Activated B cell treated with CpG ODN at 0.5 μM for 24 hours (primary cell): ENCODE measurements at regions not wholly inside any gene's neighbourhood (a gene's known extent, or its start where the extent isn't known, plus 50 kb on each side); places are given as distances from the start of the nearest gene placed in this dataset.

Experiments used
- ATAC-seq: fragments of 200-7000 bp; cut with Tn5 transposase; one replicate; pipeline ENCODE4 v1.10.0; 2021; ENCODE audit warnings: low read depth, mild to moderate bottlenecking, moderate library complexity
- CTCF ChIA-PET: fragments of 350-600 bp; sonication (Branson Sonifier 250); formaldehyde crosslinking; loops from one replicate; lab custom pipeline; 2021; ENCODE audit warnings: antibody characterized with exemption; lab: Charles Lee
- POLR2A ChIA-PET: fragments of 350-600 bp; sonication (Branson Sonifier 250); formaldehyde crosslinking; loops from one replicate; lab custom pipeline; 2021; ENCODE audit warnings: antibody characterized with exemption; lab: Charles Lee
- DNase-seq: peaks from one replicate; pipeline ENCODE4 v3.0.0; 2022
- H3K27ac Mint-ChIP-seq: one replicate; pipeline ENCODE4 v1.8.0; 2020; ENCODE audit warnings: mixed read lengths
- H3K27me3 Mint-ChIP-seq: one replicate; pipeline ENCODE4 v1.8.0; 2021; ENCODE audit warnings: mixed read lengths
- H3K36me3 Mint-ChIP-seq: one replicate; pipeline ENCODE4 v1.8.0; 2021; ENCODE audit warnings: low read depth, mixed read lengths
- H3K4me1 Mint-ChIP-seq: one replicate; pipeline ENCODE4 v1.8.0; 2021; ENCODE audit warnings: mixed read lengths
- H3K4me3 Mint-ChIP-seq: one replicate; pipeline ENCODE4 v1.8.0; 2020; ENCODE audit warnings: mild to moderate bottlenecking, mixed read lengths
- H3K9me3 Mint-ChIP-seq: one replicate; pipeline ENCODE4 v1.8.0; 2020; ENCODE audit warnings: mixed read lengths
- intact Hi-C: fragments of 100-400 bp; cut with micrococcal nuclease; formaldehyde crosslinking; loops from one replicate; pipeline ENCODE4 v1.15.1; 2024
- TF ChIP-seq, protein P1 (sequence below): fragments of 200-600 bp; IDR thresholded peaks from one replicate; pipeline ENCODE4 v1.8.0; 2022; ENCODE audit warnings: antibody characterized with exemption, mild to moderate bottlenecking

DNA sequence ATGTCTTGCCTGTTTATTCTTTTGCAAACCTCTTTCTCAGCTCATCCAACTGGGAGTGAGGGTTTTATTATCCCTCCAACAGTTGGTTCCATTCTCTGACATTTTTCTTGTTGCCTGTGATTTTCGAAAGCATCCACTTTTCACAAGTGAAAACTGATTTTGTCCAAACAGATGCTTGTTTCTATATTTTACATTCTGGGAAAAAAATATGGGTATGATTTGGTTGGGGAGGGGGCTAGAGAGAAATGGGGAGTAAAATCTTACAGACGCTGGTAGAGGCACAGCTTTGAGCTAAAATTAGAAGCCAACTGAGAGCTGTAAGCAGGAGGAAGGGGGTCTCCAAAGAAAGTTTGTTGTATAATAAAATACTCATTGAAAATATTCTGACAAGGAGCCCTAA, 745.3 kb upstream of the CELF4 start:
- ATAC-seq: no peak
- POLR2A ChIA-PET: no interaction called here

DNA sequence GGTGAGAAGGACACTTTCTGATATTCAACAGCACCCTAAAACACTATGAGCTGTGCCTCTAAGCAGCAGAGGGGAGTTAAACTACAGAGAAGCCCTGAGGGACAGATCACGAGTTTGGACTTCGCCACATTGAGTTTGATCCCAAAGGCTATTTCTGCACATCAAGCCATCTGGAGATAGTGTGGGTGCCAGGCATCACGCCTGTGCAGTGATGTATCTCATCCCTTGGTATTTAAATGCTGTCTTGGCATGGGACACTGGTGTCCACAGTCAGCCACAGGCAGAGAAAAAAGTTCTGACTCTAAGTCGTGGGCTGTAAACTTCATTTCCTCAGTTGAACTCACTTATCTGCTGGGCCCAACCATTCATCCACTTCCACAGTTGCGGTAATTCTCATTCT, 742.3 kb upstream of the CELF4 start:
- POLR2A ChIA-PET: no interaction called here
- intact Hi-C loops: no loop called here
- Mint-ChIP-seq H3K36me3 (no peaks in the 10 kb centered on the region), H3K4me1 (no peaks in the 10 kb centered on the region), H3K27ac (no peak overlapping the region), H3K9me3 (peaks cover 13% of the 10 kb centered on the region), H3K27me3 (no peaks in the 10 kb centered on the region), H3K4me3 (no peak overlapping the region)
- ATAC-seq (no peak), DNase-seq (no peak)
- CTCF ChIA-PET: no interaction called here
- TF ChIP-seq, protein P1, sequence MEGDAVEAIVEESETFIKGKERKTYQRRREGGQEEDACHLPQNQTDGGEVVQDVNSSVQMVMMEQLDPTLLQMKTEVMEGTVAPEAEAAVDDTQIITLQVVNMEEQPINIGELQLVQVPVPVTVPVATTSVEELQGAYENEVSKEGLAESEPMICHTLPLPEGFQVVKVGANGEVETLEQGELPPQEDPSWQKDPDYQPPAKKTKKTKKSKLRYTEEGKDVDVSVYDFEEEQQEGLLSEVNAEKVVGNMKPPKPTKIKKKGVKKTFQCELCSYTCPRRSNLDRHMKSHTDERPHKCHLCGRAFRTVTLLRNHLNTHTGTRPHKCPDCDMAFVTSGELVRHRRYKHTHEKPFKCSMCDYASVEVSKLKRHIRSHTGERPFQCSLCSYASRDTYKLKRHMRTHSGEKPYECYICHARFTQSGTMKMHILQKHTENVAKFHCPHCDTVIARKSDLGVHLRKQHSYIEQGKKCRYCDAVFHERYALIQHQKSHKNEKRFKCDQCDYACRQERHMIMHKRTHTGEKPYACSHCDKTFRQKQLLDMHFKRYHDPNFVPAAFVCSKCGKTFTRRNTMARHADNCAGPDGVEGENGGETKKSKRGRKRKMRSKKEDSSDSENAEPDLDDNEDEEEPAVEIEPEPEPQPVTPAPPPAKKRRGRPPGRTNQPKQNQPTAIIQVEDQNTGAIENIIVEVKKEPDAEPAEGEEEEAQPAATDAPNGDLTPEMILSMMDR: no peak

More for the DNA sequence above, 745.3 kb upstream of the CELF4 start:
- Mint-ChIP-seq H3K9me3 (peaks cover 9% of the 10 kb centered on the region), H3K27me3 (no peaks in the 10 kb centered on the region), H3K4me1 (no peaks in the 10 kb centered on the region), H3K4me3 (no peak overlapping the region), H3K27ac (no peak overlapping the region), H3K36me3 (no peaks in the 10 kb centered on the region)
- CTCF ChIA-PET: no interaction called here
- intact Hi-C loops: no loop called here
- TF ChIP-seq, protein P1: no peak
- no peak for DNase-seq

GRCh38 chr18:38305961-38306360, 740.4 kb upstream of the CELF4 start:
- H3K27me3 Mint-ChIP-seq: no peaks in the 10 kb centered on the region
- CTCF ChIA-PET: no interaction called here
- H3K4me1 Mint-ChIP-seq: no peaks in the 10 kb centered on the region
- TF ChIP-seq, protein P1: no peak
- H3K36me3 Mint-ChIP-seq: no peaks in the 10 kb centered on the region
- no peak for DNase-seq
- H3K27ac Mint-ChIP-seq: no peak overlapping the region
- no peak overlapping the region for H3K4me3 Mint-ChIP-seq
- intact Hi-C loops: no loop called here
- POLR2A ChIA-PET: no interaction called here
- peaks cover 14% of the 10 kb centered on the region for H3K9me3 Mint-ChIP-seq
- no peak for ATAC-seq

GRCh38 chr18:38301621-38302020, 736.0 kb upstream of the CELF4 start:
- Mint-ChIP-seq H3K4me1 (no peaks in the 10 kb centered on the region), H3K4me3 (no peak overlapping the region), H3K27me3 (no peaks in the 10 kb centered on the region), H3K9me3 (peaks cover 9% of the 10 kb centered on the region), H3K27ac (no peak overlapping the region), H3K36me3 (no peaks in the 10 kb centered on the region)
- ChIA-PET POLR2A (no interaction called here), CTCF (no interaction called here)
- intact Hi-C loops: no loop called here
- TF ChIP-seq, protein P1: no peak
- ATAC-seq (no peak), DNase-seq (no peak)

DNA sequence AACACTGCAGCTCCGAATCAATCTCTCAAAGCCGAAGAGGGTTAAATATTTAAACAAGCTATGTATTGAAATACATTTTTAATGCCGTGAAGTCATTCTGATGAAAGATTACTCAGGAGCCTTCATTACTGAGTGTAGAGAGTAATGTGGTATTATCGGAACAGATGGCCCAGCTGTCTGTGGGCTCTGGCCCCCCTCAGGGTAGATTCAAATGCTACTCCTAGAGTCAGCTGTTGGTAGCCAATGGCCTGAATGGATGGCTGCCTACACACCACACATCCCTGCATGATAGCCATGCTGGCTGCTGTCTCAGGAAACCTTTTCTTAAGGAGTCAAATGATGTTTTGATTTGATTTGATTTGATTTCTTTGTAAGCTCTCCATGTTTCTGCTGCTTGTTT, 732.3 kb upstream of the CELF4 start:
- ATAC-seq: no peak
- Mint-ChIP-seq H3K36me3 (no peaks in the 10 kb centered on the region), H3K4me1 (no peaks in the 10 kb centered on the region), H3K27ac (no peak overlapping the region), H3K4me3 (no peak overlapping the region), H3K9me3 (peaks cover 5% of the 10 kb centered on the region), H3K27me3 (no peaks in the 10 kb centered on the region)
- CTCF ChIA-PET: no interaction called here
- intact Hi-C loops: no loop called here
- DNase-seq: no peak
- POLR2A ChIA-PET: no interaction called here
- TF ChIP-seq, protein P1: no peak
